T-helper 2 cell treated with Interferon-gamma antibody and Interleukin-4, amounts not matched to agents 5 μg/mL and 100 μg/mL, for 36 hours (primary cell): ENCODE measurements at regions not wholly inside any gene's neighbourhood (a gene's known extent, or its start where the extent isn't known, plus 50 kb on each side); places are given as distances from the start of the nearest gene placed in this dataset.

ENCODE experiments used
- DNase-seq: peaks from one replicate; pipeline ENCODE4 v3.0.0; 2021; ENCODE audit warnings: low spot score
- H3K27ac Mint-ChIP-seq: one replicate; pipeline ENCODE4 v1.8.0; 2021; ENCODE audit warnings: mild to moderate bottlenecking, mixed read lengths
- H3K27me3 Mint-ChIP-seq: one replicate; pipeline ENCODE4 v1.8.0; 2021; ENCODE audit warnings: low read depth, mixed read lengths
- H3K36me3 Mint-ChIP-seq: one replicate; pipeline ENCODE4 v1.8.0; 2021; ENCODE audit warnings: low read depth, mixed read lengths
- H3K4me1 Mint-ChIP-seq: one replicate; pipeline ENCODE4 v1.8.0; 2021; ENCODE audit warnings: low read depth, mixed read lengths
- H3K4me3 Mint-ChIP-seq: one replicate; pipeline ENCODE4 v1.8.0; 2022; ENCODE audit warnings: mild to moderate bottlenecking, moderate library complexity, mixed read lengths
- H3K9me3 Mint-ChIP-seq: one replicate; pipeline ENCODE4 v1.8.0; 2021; ENCODE audit warnings: mixed read lengths

- Mint-ChIP-seq H3K27me3 (peaks cover 7% of the 10 kb centered on the region), H3K36me3 (no peaks in the 10 kb centered on the region), H3K4me3 (no peak overlapping the region), H3K27ac (no peak overlapping the region), H3K9me3 (no peaks in the 10 kb centered on the region), H3K4me1 (peaks cover 6% of the 10 kb centered on the region)
- DNase-seq: peak; percentile 50
These were observed 68.4 kb downstream of the ANXA1 start for GRCh38 chr9:73219985-73220626.

GRCh38 chr9:73223594-73223993 is 71.9 kb downstream of the ANXA1 start:
- Mint-ChIP-seq H3K27ac (no peak overlapping the region), H3K4me3 (no peak overlapping the region)

GRCh38 chr9:73229543-73229942 is 77.9 kb downstream of the ANXA1 start:
- H3K27ac Mint-ChIP-seq: no peak overlapping the region
- no peak for DNase-seq
- peaks cover 2% of the 10 kb centered on the region for H3K27me3 Mint-ChIP-seq
- H3K4me3 Mint-ChIP-seq: no peak overlapping the region
- H3K9me3 Mint-ChIP-seq: no peaks in the 10 kb centered on the region
- H3K4me1 Mint-ChIP-seq: peaks cover 9% of the 10 kb centered on the region
- H3K36me3 Mint-ChIP-seq: no peaks in the 10 kb centered on the region

More at GRCh38 chr9:73223594-73223993, 71.9 kb downstream of the ANXA1 start:
- Mint-ChIP-seq H3K36me3 (no peaks in the 10 kb centered on the region), H3K27me3 (peaks cover 7% of the 10 kb centered on the region), H3K9me3 (no peaks in the 10 kb centered on the region), H3K4me1 (peaks cover 3% of the 10 kb centered on the region)
- DNase-seq: no peak

- H3K27ac Mint-ChIP-seq: no peak overlapping the region
- H3K4me3 Mint-ChIP-seq: no peak overlapping the region
- no peaks in the 10 kb centered on the region for H3K9me3 Mint-ChIP-seq
- peak; percentile 17 for DNase-seq
- no peaks in the 10 kb centered on the region for H3K36me3 Mint-ChIP-seq
- peaks cover 2% of the 10 kb centered on the region for H3K27me3 Mint-ChIP-seq
- peaks cover 9% of the 10 kb centered on the region for H3K4me1 Mint-ChIP-seq
These were observed 78.6 kb downstream of the ANXA1 start for GRCh38 chr9:73230251-73230650.

GRCh38 chr9:73231203-73231602 is 79.5 kb downstream of the ANXA1 start:
- no peaks in the 10 kb centered on the region for H3K36me3 Mint-ChIP-seq

GRCh38 chr9:73233359-73234007 is 81.8 kb downstream of the ANXA1 start:
- peaks cover 5% of the 10 kb centered on the region for H3K27me3 Mint-ChIP-seq
- H3K27ac Mint-ChIP-seq: no peak overlapping the region
- peaks cover 9% of the 10 kb centered on the region for H3K4me1 Mint-ChIP-seq
- H3K4me3 Mint-ChIP-seq: no peak overlapping the region
- DNase-seq: no peak
- no peaks in the 10 kb centered on the region for H3K9me3 Mint-ChIP-seq
- H3K36me3 Mint-ChIP-seq: no peaks in the 10 kb centered on the region

More at GRCh38 chr9:73231203-73231602, 79.5 kb downstream of the ANXA1 start:
- Mint-ChIP-seq H3K27ac (no peak overlapping the region), H3K4me1 (peaks cover 9% of the 10 kb centered on the region), H3K27me3 (peaks cover 3% of the 10 kb centered on the region), H3K9me3 (no peaks in the 10 kb centered on the region), H3K4me3 (no peak overlapping the region)
- DNase-seq: no peak

- H3K9me3 Mint-ChIP-seq: no peaks in the 10 kb centered on the region
- no peak for DNase-seq
- H3K27ac Mint-ChIP-seq: no peak overlapping the region
- H3K4me1 Mint-ChIP-seq: peaks cover 9% of the 10 kb centered on the region
- H3K36me3 Mint-ChIP-seq: no peaks in the 10 kb centered on the region
- H3K27me3 Mint-ChIP-seq: peaks cover 5% of the 10 kb centered on the region
- H3K4me3 Mint-ChIP-seq: no peak overlapping the region
These were observed 82.3 kb downstream of the ANXA1 start for GRCh38 chr9:73234008-73234360.

- DNase-seq: no peak
- Mint-ChIP-seq H3K4me1 (no peaks in the 10 kb centered on the region), H3K27ac (no peak overlapping the region), H3K27me3 (peaks cover 9% of the 10 kb centered on the region), H3K4me3 (no peak overlapping the region), H3K9me3 (no peaks in the 10 kb centered on the region), H3K36me3 (no peaks in the 10 kb centered on the region)
These were observed 85.5 kb downstream of the ANXA1 start for GRCh38 chr9:73237140-73237539.

GRCh38 chr9:73239570-73240265 is 88.1 kb downstream of the ANXA1 start:
- Mint-ChIP-seq H3K4me3 (no peak overlapping the region), H3K36me3 (no peaks in the 10 kb centered on the region), H3K4me1 (no peaks in the 10 kb centered on the region), H3K27ac (no peak overlapping the region), H3K27me3 (peaks cover 16% of the 10 kb centered on the region), H3K9me3 (no peaks in the 10 kb centered on the region)
- DNase-seq: no peak

- DNase-seq: no peak
- H3K27ac Mint-ChIP-seq: no peak overlapping the region
These were observed 91.4 kb downstream of the ANXA1 start for GRCh38 chr9:73243078-73243477.

GRCh38 chr9:73259086-73259696 is 107.5 kb downstream of the ANXA1 start:
- no peaks in the 10 kb centered on the region for H3K27me3 Mint-ChIP-seq
- H3K36me3 Mint-ChIP-seq: no peaks in the 10 kb centered on the region
- H3K4me1 Mint-ChIP-seq: no peaks in the 10 kb centered on the region
- no peak overlapping the region for H3K27ac Mint-ChIP-seq
- no peaks in the 10 kb centered on the region for H3K9me3 Mint-ChIP-seq
- no peak for DNase-seq
- H3K4me3 Mint-ChIP-seq: no peak overlapping the region

More at GRCh38 chr9:73243078-73243477, 91.4 kb downstream of the ANXA1 start:
- no peaks in the 10 kb centered on the region for H3K36me3 Mint-ChIP-seq
- H3K4me1 Mint-ChIP-seq: no peaks in the 10 kb centered on the region
- peaks cover 12% of the 10 kb centered on the region for H3K27me3 Mint-ChIP-seq
- H3K9me3 Mint-ChIP-seq: no peaks in the 10 kb centered on the region
- no peak overlapping the region for H3K4me3 Mint-ChIP-seq

GRCh38 chr9:73260506-73260905 is 108.8 kb downstream of the ANXA1 start:
- no peaks in the 10 kb centered on the region for H3K9me3 Mint-ChIP-seq
- H3K27ac Mint-ChIP-seq: no peak overlapping the region
- H3K4me3 Mint-ChIP-seq: no peak overlapping the region
- no peak for DNase-seq
- H3K27me3 Mint-ChIP-seq: no peaks in the 10 kb centered on the region
- no peaks in the 10 kb centered on the region for H3K4me1 Mint-ChIP-seq
- no peaks in the 10 kb centered on the region for H3K36me3 Mint-ChIP-seq

GRCh38 chr9:73264631-73265030 is 113.0 kb downstream of the ANXA1 start:
- no peak for DNase-seq
- no peaks in the 10 kb centered on the region for H3K9me3 Mint-ChIP-seq
- no peaks in the 10 kb centered on the region for H3K36me3 Mint-ChIP-seq
- H3K4me1 Mint-ChIP-seq: no peaks in the 10 kb centered on the region
- no peak overlapping the region for H3K4me3 Mint-ChIP-seq
- H3K27ac Mint-ChIP-seq: no peak overlapping the region
- no peaks in the 10 kb centered on the region for H3K27me3 Mint-ChIP-seq

GRCh38 chr9:73265876-73266275 is 114.2 kb downstream of the ANXA1 start:
- DNase-seq: no peak
- no peak overlapping the region for H3K27ac Mint-ChIP-seq
- no peaks in the 10 kb centered on the region for H3K9me3 Mint-ChIP-seq
- H3K4me3 Mint-ChIP-seq: no peak overlapping the region
- no peaks in the 10 kb centered on the region for H3K36me3 Mint-ChIP-seq
- no peaks in the 10 kb centered on the region for H3K27me3 Mint-ChIP-seq
- H3K4me1 Mint-ChIP-seq: no peaks in the 10 kb centered on the region
